GDM1 (cell line): ENCODE measurements at regions not wholly inside any gene's neighbourhood (a gene's known extent, or its start where the extent isn't known, plus 50 kb on each side); places are given as distances from the start of the nearest gene placed in this dataset.
"Not testable (repeated sequence)": the region's sequence is repeated elsewhere in the genome, so short reads cannot be mapped to it uniquely, and the experiment has no call there.

Source experiments
- DNase-seq: peaks from one replicate; lab custom pipeline; 2025; lab: John Stamatoyannopoulos, UW

DNA sequence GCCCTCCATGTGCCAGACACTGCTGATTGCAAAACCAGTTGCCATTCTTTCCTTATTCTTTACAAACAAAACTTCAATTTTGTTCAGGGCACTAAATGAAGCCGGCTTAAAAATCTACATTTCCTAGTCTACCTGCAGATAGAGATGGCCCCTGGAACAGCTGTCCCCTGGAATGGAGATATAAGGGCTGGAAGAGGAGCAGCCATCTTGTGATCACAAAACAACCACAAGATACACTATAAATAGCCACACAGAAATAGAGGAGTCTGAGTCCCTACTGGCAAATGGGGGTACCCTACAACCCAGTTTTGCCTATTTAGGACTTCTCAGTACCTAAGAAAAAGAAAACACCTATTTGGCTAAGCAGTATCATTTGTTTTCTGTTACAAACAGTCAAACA lies 115.9 kb upstream of the BEND6 start:
- DNase-seq, result no peak

GRCh38 chr6:56838016-56838555 lies 116.8 kb upstream of the BEND6 start:
- DNase-seq, result no peak

GRCh38 chr6:56837322-56837894 lies 117.5 kb upstream of the BEND6 start:
- DNase-seq, result no peak

GRCh38 chr6:56835612-56836011 lies 119.3 kb upstream of the BEND6 start:
- DNase-seq, result no peak

DNA sequence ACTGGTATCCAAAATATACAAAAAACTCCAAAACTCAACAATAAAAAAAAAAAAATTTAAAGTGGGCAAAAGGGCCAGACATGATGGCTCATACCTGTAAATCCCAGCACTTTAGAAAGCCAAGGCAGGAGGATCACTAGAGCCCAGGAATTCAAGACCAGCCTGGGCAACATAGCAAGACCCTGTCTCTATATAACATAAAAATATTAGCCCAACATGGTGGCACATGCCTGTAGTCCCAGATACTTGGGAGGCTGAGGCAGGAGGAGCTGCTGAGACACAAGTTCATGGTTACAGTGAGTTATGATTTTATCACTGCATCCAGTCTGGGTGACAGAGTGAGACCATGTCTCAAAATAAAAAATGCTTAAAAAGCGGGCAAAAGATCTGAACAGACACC lies 121.0 kb upstream of the BEND6 start:
- DNase-seq, result no peak

DNA sequence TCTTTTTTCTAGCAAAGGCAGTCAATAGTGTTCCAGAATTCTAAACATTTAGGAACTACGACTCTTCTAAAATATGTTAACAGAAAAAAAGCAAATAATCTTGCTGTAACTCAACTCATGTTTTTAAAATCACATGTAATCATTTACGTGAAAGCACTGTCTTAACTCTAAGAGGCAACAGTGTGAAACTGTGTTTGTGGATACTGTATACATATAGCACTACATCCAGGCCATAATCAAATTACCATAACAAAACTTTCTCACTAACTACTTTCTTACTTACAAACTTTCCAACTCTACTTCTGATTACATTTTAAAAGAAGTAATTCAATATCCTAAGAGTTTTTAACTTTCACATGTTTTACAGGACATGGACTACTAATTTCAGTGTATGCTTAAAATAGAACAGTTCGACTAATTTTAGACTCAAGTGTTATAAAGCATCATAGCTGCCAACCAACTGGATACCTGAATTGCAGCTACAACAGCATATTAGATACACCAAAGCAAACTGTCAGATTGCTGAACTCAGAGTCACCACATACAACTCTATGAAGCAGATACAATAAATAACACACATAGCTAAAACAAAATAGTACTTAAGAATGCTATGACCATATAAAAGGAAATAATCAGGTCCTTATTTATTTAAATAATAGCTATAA lies 121.6 kb upstream of the BEND6 start:
- DNase-seq, result no peak

DNA sequence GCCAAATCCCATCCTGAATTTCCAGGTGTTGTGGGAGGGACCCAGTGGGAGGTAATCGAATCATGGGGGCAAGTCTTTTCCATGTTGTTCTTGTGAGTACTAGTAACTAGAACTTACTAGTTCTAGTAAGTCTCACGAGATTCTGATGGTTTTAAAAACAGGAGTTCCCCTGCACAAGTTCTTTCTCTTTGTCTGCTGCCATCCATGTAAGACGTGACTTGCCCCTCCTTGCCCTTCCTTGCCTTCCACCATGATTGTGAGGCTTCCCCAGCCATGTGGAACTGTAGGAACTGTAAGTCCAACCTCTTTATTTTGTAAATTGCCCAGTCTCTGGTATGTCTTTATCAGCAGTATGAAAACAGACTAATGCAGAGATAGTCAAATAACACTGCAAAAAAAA lies 122.7 kb upstream of the BEND6 start:
- no peak for DNase-seq

DNA sequence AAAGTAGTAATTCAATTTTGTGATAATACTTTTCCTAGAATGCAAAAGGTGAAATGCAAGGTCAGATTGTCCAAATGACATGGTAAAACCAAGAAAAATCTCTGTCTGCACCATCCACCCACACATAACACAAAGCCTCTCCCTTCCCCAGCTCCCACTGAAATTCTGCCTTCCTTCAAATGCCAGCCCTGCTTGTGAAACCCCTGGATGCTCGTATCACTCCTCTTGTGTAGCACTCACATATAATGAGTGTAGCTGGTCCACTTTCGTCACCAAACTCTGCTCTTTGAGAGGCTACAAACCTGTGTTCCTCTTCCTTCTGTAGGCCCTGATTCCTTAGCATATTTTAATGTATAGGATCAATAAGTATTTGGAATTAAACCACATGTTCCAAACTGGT lies 123.6 kb upstream of the BEND6 start:
- DNase-seq, result no peak

GRCh38 chr6:56827908-56828649 lies 126.8 kb upstream of the BEND6 start:
- DNase-seq, result no peak

DNA sequence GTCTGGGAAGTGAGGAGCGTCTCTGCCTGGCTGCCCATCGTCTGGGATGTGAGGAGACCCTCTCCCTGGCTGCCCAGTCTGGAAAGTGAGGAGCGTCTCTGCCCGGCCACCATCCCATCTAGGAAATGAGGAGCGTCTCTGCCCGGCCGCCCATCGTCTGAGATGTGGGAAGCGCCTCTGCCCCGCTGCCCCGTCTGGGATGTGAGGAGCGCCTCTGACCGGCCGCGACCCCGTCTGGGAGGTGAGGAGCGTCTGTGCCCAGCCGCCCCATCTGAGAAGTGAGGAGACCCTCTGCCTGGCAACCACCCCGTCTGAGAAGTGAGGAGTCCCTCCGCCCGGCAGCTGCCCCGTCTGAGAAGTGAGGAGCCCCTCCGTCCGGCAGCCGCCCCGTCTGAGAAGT lies 130.5 kb upstream of the BEND6 start:
- not testable (repeated sequence) for DNase-seq

GRCh38 chr6:56821005-56821432 lies 133.9 kb upstream of the BEND6 start:
- DNase-seq, result no peak

GRCh38 chr6:56820060-56820459 lies 134.8 kb upstream of the BEND6 start:
- no peak for DNase-seq

- DNase-seq, result no peak
Measured at GRCh38 chr6:56819604-56820003, 135.3 kb upstream of the BEND6 start.

DNA sequence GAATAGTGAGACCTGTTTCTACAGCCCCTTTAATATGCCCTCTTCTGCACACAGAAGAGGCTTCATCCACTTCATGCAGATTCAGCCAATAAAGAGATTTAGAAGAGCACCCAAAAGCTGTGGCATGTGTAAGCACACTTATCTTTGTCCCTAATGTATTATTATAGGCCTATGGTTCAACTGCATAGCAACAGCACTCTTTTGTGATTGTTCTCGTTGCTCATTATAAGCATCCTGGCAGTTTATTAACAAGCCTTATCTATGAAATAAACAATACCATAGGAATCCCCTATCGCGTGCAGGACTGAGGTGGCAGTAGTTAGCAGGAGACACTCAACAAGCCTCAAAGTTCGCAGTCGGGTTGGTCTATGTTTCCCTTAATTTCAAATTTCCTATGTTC lies 138.5 kb upstream of the BEND6 start:
- no peak for DNase-seq

DNA sequence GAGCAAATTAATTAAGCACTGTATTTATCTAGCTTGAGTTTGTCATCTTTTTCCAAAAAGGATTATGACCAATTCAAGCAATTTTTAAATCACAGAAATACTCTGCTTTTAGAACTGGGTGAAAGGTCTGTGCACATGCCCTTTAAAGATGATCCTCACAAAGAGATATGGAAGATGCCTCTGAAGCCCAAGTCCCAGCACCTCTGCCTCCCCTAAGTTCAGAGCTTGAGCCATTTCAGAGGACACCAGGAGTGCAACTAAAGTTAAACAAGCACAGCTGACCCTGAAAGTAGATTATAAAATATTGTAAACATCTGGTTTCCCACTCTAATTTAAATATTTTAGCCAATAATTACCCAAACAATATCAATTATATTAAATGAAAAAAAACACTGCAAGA lies 139.5 kb upstream of the BEND6 start:
- DNase-seq, result no peak

DNA sequence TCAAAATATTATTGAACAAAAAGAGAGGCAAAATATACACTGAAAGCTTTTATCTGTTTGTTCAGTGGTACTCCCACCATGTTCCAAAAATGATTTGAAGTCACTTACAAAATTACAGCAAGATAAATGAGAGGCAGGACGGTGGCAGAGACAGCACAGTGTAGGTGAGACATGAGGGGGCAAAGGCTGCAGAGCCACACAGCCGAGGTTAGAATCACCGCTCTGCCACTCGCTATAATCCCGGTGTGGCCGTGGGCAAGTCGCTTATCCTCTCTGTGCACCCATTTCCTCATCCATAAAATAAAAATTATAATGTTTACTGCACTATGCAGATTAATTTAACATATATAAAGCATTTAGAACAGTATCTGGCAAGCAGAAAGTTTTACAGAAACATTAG lies 140.1 kb upstream of the BEND6 start:
- DNase-seq, result no peak

DNA sequence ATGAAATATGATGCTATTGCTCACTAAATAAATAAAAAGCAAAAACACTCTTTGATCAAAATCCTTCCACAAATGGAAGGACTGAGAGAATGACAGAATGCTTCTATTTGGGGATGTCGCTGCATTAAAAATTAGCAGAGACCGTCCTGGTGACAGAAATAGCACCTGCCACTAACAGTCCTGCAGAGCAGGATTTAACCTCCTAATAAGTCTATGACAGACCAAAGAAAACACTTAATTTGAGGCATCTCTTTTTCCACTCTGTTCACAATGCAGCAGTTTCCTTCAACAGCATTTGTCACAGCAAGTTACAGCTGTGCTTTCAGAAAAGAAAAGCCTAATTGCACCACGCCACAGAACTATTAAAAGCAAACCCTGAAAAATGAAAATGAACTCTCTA lies 140.6 kb upstream of the BEND6 start:
- DNase-seq, result no peak

DNA sequence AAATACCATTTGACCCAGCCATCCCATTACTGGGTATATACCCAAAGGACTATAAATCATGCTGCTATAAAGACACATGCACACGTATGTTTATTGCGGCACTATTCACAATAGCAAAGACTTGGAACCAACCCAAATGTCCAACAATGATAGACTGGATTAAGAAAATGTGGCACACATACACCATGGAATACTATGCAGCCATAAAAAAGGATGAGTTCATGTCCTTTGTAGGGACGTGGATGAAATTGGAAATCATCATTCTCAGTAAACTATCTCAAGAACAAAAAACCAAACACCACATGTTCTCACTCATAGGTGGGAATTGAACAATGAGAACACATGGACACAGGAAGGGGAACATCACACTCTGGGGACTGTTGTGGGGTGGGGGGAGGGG lies 142.1 kb upstream of the BEND6 start:
- DNase-seq, result not testable (repeated sequence)

DNA sequence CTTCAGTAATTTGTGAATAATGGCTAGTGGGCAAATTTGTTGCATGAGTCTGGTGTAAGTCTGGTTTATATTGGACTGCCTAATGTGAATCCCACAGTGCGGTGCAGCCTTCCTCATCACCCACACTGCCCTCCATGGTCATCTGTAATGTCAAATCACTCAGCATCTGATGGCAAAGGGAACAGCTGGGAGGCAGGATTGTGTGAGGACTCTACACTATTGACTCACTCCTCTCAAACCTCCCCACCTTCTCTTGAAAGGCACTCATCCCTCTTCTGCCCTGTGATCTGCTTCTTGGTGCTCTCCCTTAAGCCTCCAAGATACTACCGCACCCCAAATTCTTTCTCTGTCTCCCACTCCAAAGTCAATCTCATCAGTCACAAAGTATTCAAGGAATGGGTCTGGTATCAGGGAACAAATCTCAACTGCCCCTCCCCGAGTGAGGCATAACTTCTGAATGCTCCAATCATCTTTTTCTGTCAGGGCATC lies 146.0 kb upstream of the BEND6 start:
- DNase-seq, result no peak

- no peak for DNase-seq
Measured at GRCh38 chr6:56807989-56808337, 146.9 kb upstream of the BEND6 start.

GRCh38 chr6:56807326-56807988 lies 147.4 kb upstream of the BEND6 start:
- DNase-seq, result no peak

DNA sequence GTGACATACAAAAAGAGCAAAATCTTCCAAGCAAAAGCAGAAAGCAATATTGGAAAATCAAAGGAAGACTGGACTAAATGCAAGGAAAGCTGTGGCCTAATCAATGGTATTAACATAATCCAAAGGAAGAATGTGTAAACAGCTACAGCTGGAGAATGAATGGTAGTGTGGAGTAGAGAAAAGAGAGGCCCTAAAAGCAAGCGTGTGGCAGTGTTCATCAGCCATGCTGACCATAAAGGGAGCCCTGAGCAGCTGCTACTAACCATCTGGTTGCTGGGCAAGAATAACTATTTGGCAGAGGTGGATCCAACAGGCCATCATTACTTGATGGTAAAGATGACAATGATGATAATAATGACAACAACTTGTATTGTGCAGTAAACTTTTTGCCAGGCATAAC lies 148.5 kb upstream of the BEND6 start:
- DNase-seq, result no peak

DNA sequence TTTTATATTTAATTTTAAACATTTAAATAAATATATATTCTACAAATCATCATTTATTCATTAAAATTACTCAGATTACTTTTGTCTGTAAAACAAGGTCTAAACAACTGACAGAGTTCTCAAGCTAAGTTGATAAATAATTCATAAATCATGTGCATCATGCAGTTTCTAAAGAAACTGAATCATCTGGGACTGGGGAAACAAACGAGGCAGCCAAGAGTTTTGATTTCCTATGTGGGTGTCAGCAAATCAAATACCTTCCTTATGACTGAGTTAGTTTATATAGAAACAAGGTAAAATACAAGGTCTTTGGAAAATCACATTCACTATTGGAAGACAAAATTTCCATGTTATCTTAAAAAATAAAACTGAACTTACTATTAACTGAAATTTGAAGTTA lies 149.9 kb upstream of the BEND6 start:
- DNase-seq, result no peak
